NCI-H2171 treated with DMSO at 0.1 percent for 48 hours (cell line): ENCODE measurements at regions not wholly inside any gene's neighbourhood (a gene's known extent, or its start where the extent isn't known, plus 50 kb on each side); places are given as distances from the start of the nearest gene placed in this dataset.

Source experiments
- DNase-seq: peaks from one replicate; lab custom pipeline; 2025; lab: John Stamatoyannopoulos, UW

DNA sequence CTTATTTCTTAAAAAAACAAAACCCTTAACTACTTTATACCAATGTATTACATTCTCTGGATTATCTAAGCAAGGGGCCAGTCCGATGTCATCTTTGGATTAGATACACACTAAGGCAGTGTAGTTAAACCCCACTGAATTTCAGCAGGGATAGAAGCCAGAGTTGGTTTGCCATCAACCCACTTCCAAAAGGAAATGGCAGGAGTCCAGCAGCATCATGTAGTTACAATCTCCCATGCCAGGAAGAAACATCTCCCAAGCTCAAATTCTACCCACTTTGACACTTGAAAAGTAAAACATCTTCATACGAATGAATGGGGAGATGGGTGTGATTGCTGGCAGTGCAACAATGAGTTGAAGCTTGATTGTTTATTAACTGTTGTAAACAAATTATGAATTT, 203.5 kb upstream of the PLXNC1 start:
- DNase-seq, result no peak

DNA sequence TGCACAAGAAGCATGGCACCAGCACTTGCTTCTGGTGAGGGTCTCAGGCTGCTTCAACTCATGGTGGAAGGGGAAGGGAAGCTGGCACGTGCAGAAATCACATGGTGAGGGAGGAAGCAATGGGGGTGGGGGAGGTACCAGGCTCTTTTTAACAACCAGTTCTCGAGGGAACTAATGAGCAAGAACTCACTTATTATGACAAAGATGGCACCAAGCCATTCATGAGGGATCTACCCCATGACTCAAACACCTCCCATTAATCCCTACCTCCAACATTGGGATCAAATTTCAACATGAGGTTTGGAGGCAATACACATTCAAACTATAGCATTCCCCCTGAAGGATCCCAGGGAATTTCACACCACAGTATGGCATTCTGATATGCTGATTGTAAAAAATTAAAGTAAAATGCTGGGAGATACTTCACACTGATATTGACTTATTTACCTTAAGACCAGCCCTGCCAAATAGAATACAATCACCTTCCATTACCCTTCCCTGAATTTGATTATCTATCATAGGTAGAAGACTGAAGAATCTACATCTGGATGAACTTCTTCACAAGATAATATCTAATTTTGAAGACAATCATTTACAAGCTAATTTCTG, 201.7 kb upstream of the PLXNC1 start:
- peak; percentile 48 for DNase-seq

DNA sequence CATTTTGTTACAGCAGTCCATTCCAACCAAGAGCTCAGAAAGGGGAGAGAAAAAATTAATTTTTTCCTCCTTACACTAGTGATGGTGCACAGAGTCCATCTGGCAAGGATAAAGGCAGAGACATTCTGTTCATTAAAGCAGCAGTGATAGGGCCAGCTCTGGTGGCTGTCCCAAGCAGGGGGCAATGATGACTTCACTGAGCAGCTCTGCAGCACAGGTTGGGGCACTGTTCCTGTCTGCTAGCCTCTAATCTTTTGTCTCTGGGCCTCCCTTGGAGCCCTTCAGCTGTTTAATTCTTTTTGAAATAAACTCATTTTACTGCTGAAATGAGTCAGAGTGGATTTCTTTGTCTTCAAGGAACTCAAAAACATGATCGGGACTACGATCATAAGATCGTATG, 200.9 kb upstream of the PLXNC1 start:
- DNase-seq, result no peak

DNA sequence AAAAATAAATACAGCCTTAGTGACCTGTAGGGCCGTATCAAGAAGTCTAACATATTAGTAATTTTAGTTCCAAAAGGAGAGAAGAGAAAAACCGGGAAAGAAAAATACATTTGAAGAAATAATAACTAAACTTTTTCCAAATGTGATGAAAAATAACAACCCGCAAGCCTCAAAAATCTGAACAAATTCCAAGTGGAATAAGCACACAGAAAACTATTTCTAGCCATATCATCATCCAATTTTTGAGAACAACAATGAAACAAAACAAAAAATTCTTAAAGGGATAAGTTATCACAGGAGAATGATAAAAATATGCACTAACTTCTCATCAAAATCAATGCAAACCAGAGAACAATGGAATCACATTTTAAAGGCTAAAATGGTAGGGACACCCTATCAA, 198.1 kb upstream of the PLXNC1 start:
- DNase-seq, result no peak

DNA sequence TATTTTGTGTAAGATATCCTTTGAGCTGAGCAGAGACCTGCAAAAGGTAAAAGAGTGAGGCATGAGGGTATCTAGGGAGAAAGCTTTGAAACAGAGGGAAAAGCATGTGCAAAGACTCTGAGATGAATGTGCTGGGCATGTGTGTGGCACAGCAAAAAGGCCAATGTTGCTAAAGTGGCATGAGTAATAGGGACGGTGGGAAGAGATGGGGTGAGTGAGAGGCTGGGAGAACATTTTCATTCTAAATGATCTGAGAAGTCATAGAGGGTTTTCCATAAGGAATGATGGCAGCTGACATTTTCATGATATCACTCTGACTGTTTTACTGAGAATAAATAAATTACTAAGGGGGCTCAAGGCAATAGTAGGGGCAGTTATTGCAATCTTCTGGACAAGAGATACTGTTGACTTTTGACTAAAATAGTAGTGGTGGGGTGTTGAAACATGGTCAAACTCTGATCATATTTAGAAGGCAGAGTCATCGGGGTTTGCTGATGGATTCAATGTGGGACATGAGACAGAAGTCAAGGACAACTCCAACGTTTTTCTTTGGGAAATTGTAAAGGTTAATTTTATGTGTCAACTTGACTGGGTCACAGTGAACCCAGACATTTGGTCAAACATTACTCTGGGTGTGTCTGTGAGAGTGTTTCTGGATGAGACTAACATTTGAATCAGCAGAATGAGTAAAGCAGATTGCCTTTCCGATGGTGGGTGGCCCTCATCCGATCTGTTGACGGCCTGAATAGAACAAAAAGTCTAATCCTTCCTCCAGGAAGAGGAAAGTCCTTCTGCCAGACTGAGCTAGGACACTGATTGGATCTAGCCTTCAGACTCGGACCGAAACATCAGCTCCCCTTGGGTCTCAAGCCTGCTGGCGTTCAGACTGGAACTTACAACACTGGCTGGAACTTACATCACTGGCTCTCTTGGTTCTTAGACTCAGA, 193.9 kb upstream of the PLXNC1 start:
- DNase-seq, result no peak

DNA sequence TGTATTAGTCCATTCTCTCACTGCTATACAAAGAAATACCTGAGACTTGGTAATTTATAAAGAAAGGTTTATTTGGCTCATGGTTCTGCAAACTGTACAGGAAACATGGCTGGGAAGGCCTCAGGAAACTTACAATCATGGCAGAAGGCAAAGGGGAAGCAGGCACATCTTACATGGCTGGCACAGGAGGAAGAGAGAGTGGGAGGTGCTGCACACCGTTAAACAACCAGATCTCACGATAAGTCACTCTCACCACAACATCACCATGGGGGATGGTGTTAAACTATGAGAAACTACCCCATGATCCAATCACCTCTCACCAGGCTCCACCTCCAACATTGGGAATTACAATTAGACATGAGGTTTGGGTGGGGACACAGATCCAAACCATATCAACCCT, 191.8 kb upstream of the PLXNC1 start:
- DNase-seq, result no peak

DNA sequence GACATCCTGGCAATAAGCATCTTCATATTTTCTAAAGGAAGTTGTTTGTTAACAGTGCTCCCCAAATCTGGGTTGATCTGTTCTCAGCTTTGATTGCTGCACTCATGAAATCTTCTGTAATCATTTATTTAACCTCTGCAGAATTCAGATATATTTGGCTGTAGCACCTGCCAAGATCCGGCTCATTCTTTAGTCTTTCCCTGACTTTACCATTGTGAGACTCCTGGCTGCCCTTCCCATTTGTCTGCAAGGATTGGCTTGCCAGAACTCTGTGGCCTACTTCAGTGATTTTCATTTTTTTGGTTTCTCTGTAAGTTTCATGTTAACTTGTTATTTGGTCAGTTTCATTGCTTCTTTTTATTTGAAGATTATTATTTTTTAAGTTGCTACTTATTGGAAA, 191.2 kb upstream of the PLXNC1 start:
- no peak for DNase-seq

DNA sequence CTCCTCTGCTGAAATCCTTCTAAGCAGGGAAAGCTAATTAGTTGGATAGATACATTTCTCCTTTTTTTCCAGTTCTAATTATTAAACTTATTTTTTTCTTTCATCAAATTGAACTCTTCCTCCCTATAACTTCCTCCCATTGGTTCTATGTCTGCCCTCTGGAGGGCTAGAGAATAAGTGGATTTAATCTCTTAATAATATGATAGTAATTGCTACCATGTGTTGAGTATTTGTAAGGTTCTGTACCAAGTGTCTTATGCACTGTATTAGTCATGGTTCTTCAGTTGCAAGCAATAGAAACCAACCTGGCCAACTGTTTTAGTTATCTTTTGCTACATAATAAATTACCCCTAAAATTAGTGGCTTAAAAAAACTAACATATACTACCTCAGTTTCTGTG, 190.5 kb upstream of the PLXNC1 start:
- DNase-seq, result no peak

DNA sequence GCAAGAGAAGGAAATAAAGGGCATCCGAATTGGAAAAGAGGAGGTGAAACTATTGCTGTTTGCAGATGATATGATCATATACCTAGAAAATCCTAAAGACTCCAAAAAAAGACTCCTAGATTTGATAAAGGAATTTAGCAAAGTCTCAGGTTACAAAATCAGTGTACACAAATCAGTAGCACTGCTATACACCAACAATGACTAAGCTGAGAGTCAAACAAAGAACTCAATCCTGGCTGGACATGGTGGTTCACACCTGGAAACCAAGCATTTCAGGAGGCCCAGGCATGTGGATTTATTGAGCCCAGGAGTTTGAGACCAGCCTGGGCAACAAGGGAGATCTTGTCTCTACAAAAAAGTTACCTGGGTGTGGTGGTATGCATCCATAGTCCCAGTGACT, 188.7 kb upstream of the PLXNC1 start:
- no peak for DNase-seq

DNA sequence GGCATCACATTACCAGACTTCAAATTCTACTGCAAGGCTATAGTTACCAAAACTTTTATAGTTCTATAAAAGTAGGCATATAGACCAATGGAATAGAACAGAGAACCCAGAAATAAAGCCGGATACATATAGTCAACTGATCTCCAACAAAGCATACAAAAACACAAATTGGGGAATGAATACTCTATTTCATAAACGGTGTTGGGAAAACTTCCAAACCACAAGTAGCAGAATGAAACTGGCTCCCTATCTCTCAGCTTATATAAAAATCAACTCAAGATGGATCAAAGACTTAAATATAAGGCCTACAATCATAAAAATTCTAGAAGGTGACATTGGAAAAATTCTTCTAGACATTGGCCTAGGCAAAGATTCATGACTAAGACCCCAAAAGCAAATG, 187.9 kb upstream of the PLXNC1 start:
- DNase-seq, result no peak

DNA sequence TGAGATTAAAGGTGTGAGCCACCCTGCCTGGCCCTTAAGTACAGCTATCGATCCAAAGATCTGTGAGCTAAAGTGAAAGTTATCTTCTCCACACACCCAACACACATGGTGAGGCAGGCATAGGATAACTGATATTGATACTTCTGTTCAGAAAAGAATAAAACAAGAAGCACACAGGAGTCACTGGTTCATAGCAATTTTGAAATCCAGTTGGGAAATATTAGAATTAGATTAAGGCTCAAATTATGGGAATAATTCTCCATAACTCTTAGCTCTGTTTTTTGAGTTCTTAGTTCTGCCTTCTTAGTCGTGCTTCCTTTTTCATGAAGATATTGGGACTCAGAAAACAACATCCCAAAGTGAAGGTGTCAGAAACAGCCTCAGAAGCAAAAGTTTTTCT, 186.0 kb upstream of the PLXNC1 start:
- no peak for DNase-seq

DNA sequence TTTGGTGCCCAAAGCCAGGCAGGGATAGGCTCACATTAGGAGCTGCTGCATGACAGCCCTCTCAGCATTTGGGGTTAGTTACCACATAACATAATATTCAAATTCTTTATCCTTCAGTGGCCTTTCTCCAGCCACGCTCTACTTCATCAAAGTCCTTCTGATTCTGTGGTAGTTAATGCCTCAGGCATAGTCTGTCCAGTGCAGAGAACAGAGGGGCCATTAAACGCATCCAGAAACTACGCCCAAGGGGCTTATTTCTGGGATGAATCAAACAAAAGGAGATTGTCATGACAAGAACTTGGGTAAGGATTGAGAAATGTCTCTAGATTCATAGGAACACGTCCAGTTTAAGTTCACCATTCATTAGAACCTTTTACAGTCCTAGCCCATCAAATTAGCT, 183.4 kb upstream of the PLXNC1 start:
- no peak for DNase-seq

DNA sequence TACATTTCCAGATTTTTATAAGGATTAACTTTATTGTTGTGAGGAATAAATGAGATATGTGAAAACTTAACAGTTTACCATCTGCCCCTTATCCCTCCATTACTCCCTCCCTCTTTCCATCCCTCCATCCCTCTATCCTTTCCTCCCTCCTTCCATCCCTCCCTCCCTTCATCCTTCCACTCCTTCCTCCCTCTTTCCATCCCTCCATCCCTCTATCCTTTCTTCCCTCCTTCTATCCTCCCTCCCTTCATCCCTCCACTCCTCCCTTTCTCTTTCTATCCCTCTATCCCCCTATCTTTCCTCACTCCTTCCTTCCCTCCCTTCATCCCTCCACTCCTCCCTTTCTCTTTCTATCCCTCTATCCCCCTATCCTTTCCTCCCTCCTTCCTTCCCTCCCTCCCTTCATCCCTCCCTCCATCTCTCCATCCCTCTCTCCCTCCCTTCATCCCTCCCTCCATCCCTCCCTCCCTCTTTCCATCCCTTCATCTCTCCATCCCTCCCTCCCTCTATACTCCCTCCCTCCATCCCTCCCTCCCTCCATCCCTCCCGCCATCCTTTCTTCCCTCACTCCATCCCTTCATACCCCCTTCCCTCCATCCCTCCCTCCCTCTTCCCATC, 181.8 kb upstream of the PLXNC1 start:
- DNase-seq, result no peak

DNA sequence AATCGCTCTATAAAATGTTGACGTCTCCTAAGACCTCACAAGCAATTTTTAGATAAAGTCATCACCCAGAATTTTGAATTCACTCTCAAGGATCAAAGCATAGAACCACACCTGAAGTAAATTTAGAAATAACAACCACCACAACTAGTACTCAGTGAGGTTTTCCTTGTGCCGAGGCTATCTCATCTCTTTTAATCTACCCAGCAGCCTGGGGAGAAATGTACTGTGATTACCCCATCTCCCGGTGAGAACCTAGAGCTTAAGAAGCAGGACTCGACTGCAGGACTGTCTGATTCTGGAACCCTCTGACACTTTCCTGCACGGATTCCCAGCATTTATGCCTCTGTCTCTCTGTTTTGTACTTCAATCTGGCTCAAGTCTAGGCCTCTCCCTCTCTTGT, 180.9 kb upstream of the PLXNC1 start:
- DNase-seq, result no peak

DNA sequence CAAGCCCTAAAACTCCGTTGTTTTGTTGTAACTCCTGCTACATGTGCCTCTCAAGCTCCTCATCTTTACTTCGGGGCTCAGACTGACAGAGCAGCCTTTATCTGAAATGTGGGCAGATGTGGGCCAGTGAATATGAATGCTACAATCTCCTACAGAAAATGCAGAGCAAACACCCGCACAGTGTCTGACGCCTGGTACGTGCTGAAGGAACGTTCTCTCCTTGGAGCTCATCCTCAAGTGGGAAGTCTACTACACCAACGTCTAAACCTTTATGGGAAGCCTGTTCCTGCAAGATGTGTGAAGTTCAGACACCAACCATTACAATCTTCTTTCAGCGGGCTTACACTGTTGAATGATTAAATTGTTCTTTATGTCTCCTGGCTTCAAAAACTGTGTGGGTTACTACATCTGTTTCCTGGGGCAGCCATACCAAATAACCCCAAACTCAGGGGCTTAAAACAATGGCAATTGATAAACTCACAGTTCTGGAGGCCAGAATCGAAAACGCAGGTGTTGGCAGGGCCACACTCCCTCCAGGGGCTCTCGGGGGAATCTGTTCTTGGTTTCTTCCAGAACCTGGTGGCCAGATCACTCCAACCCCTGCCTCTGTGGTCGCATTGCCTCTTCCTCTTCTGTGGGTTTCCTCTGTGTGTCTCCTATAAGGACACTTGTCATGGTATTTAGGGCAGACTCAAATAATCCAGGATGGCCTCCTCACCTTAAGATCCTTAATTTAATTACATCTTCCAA, 179.7 kb upstream of the PLXNC1 start:
- no peak for DNase-seq

DNA sequence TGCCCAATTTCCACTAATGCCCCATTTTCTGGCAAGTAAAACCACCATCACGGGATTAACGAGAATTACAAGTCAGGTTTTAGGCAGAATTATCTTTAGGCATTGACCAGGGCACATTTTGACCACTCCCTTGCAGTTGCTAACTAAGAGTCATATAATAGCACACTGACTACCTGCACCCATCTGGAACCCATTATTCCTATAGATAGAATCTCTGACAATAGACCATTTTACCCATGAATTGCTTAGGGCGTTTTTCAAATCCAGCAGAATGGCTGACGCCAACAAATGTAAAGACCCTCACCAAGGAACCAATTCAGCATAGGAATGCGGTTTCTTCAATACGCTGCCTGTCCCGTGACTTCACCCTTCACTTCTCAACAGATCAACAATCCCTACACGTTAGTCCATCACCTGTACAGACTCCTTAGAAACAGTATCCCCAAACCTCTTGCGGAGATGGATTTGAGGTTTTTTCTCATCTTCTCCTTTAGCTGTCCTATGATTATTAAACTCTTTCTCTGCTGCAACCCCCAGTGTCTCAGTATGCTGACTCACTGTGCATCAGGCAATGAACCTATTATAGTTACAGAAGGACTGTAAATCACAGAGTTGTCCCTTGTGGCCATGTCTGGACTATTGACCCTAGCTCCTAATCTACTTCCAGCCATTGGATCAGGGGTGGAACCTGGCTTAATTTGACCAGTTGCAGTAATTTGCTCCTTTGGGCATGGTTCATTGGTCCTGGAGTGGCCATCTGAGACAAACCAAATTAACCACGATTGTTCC, 177.3 kb upstream of the PLXNC1 start:
- no peak for DNase-seq

DNA sequence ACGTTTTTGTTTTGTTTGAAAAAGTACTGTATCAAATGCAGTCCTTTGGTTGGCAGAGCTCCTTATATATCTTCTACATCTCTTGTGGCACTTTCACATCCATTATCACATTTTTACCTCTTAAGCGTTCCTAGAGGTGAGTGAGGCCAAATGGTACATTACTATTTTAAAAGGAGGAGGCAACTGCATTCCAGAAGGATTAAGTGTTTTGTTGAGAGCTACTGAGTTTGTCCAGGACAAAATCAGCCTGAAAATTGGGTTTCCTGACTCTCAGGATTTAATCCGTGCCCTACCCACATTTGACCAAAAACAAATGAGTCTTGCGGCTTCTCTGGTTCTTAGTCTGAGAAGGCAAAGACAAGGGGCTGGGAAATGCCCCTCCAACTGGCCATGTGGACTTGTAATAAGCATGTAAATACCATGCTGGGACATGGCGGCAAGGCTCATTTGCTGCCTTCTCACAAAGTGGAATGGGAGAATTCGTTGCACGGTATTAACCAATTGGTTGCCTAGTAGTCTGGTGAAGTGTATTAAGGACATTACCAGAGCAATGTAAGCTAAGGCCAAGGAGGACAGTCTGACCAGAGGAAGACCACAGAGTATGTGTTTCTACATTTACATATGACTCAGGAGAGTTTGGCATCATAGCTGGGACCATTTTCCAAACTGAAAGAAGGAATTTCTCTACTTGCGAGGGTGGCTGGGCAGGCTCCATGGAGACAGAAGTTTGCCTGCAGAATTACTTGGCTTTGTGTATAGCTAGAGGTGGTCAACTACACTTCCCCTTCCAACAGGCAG, 175.8 kb upstream of the PLXNC1 start:
- DNase-seq, result no peak

DNA sequence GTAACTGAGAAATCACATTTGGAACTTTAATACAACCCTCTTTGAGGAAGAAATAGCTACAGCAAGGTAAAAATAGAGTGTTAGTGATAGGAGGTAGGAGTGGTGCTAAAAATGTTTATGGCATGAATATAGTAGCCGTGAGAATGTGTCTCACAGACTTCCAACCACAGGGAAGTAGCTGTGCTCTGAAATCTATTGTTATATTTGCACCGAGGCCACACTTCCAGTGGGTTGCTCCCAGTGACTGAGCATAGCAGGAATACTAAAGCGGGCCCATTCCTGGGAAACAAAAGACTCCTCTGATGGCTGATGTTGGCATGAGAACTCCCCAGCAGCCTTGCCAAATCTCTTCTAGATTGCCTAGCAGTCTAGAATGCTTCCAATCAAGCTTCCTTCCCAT, 174.1 kb upstream of the PLXNC1 start:
- no peak for DNase-seq

DNA sequence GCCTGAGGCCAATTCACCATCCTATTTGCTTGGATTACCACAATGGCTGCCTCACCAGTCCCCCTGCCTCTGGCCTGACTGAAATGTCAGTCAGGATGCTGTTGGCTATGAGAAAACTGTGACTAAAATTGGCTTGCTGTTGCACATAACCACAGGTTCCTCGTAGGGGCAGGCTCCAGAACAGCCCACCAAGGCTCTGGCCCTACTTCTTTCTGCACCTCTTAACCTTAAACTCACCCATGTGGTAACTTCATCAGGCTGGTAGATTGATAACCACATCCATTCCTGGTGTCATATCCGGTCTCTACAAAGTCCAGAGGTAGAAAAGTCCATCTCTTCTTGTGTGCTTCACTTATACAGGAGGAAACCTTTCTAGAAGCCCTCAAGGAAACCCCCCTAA, 172.4 kb upstream of the PLXNC1 start:
- DNase-seq, result no peak

DNA sequence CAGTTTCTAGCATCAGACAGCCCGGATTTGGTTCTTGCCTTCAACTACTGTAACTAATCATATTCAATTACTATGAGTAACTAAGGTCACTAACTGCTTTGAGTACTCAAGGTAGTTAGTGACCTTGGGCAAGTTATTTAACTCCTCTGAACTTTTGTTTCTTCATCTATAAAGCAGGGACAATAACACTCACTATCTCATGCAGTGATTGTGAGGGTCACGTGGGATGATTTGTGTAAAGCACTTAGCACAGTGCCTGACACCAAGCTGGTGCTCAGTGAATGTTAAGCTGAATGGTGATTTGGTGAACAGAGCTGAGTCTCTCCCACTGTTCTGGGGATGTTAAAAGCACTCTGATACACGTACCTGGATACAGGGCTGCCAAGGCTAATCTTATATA, 171.3 kb upstream of the PLXNC1 start:
- no peak for DNase-seq

DNA sequence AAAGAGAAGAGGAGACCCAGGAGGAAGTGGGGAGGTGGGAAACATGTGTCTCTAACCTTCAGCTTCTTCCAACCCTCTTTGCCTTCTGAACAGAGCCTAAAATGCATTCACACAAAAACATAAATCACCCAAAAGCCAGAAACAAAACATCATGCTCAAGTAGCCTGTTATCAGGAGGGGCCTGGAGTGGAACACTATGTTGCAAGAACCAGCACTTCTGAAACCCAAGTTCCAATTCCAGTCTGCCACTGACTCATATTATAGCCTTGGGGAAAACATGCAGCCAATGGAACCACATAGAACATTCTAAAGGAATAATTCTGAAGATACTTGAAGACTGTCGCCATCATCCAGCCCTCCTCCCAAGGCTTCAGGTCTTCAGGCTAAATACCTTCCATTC, 169.8 kb upstream of the PLXNC1 start:
- DNase-seq, result no peak
